HuH-7.5 (cell line): ENCODE measurements at regions not wholly inside any gene's neighbourhood (a gene's known extent, or its start where the extent isn't known, plus 50 kb on each side); places are given as distances from the start of the nearest gene placed in this dataset.
"Not testable (repeated sequence)": the region's sequence is repeated elsewhere in the genome, so short reads cannot be mapped to it uniquely, and the experiment has no call there.

Source experiments
- DNase-seq: peaks from one replicate; pipeline ENCODE4 v3.0.0; 2011; ENCODE audit warnings: low spot score

GRCh38 chr2:184338771-184339170 is 259.6 kb upstream of the ZNF804A start:
- DNase-seq, result no peak

GRCh38 chr2:184339966-184340365 is 258.4 kb upstream of the ZNF804A start:
- DNase-seq, result no peak

GRCh38 chr2:184346338-184346862 is 251.9 kb upstream of the ZNF804A start:
- DNase-seq, result no peak

- DNase-seq, result no peak
Measured at GRCh38 chr2:184351126-184351525, 247.2 kb upstream of the ZNF804A start.

- DNase-seq, result no peak
Measured at GRCh38 chr2:184357033-184357432, 241.3 kb upstream of the ZNF804A start.

- DNase-seq, result no peak
Measured at GRCh38 chr2:184359379-184359778, 238.9 kb upstream of the ZNF804A start.

- DNase-seq, result no peak
Measured at GRCh38 chr2:184363213-184363612, 235.1 kb upstream of the ZNF804A start.

GRCh38 chr2:184367211-184367610 is 231.1 kb upstream of the ZNF804A start:
- no peak for DNase-seq

GRCh38 chr2:184369307-184369706 is 229.0 kb upstream of the ZNF804A start:
- DNase-seq, result no peak

- DNase-seq, result no peak
Measured at GRCh38 chr2:184370954-184371353, 227.4 kb upstream of the ZNF804A start.

GRCh38 chr2:184371641-184372040 is 226.7 kb upstream of the ZNF804A start:
- DNase-seq, result no peak

GRCh38 chr2:184372484-184372883 is 225.8 kb upstream of the ZNF804A start:
- no peak for DNase-seq

GRCh38 chr2:184394642-184395041 is 203.7 kb upstream of the ZNF804A start:
- no peak for DNase-seq

- no peak for DNase-seq
Measured at GRCh38 chr2:184402381-184402780, 195.9 kb upstream of the ZNF804A start.

GRCh38 chr2:184407041-184407630 is 191.2 kb upstream of the ZNF804A start:
- not testable (repeated sequence) for DNase-seq

- DNase-seq, result no peak
Measured at GRCh38 chr2:184410160-184410559, 188.2 kb upstream of the ZNF804A start.

GRCh38 chr2:184413221-184413620 is 185.1 kb upstream of the ZNF804A start:
- no peak for DNase-seq

- DNase-seq, result no peak
Measured at GRCh38 chr2:184413671-184414229, 184.6 kb upstream of the ZNF804A start.

- no peak for DNase-seq
Measured at GRCh38 chr2:184416146-184416913, 182.0 kb upstream of the ZNF804A start.

GRCh38 chr2:184419744-184420143 is 178.6 kb upstream of the ZNF804A start:
- DNase-seq, result no peak

GRCh38 chr2:184421456-184421855 is 176.9 kb upstream of the ZNF804A start:
- DNase-seq, result not testable (repeated sequence)

GRCh38 chr2:184425083-184425482 is 173.2 kb upstream of the ZNF804A start:
- DNase-seq, result no peak

- DNase-seq, result no peak
Measured at GRCh38 chr2:184444217-184444616, 154.1 kb upstream of the ZNF804A start.
